HCT116 (cell line): ENCODE measurements at regions not wholly inside any gene's neighbourhood (a gene's known extent, or its start where the extent isn't known, plus 50 kb on each side); places are given as distances from the start of the nearest gene placed in this dataset.

ENCODE experiments used
- ATAC-seq: fragments of 200-7000 bp; cut with Tn5 transposase; 2 replicates; pipeline ENCODE4 v1.9.1; 2020; ENCODE audit warnings: mild to moderate bottlenecking, moderate library complexity
- BruUV-seq: library from RNA; stranded (reverse); fragments of 400-500 nt; replicated peaks from 2 replicates; lab custom pipeline; 2021; lab: Mats Ljungman, UMichigan
- CTCF ChIA-PET: fragments of 300-600 bp; sonication (Branson Sonifier 250); formaldehyde crosslinking; loops from one replicate; lab custom pipeline; 2021; ENCODE audit warnings: antibody characterized with exemption; lab: Charles Lee
- POLR2A ChIA-PET: fragments of 300-600, 350-600 bp; sonication (Branson Sonifier 250); formaldehyde crosslinking; loops from one replicate; lab custom pipeline; 2021; ENCODE audit warnings: antibody characterized with exemption; lab: Charles Lee
- RAD21 ChIA-PET, 2 experiments: fragments of 300-600 bp; sonication (Branson Sonifier 250); formaldehyde crosslinking; loops; one replicate each; lab custom pipeline; 2023; ENCODE audit warnings: low total read pairs in 2 of 2; ENCODE audit not compliant: uncharacterized antibody in 2 of 2, unreplicated experiment in 2 of 2, low non-redundant PET in 1 of 2; lab: Charles Lee
- DNase-seq: peaks from one replicate; pipeline ENCODE4 v3.0.0-alpha.2; 2010; ENCODE audit warnings: low read depth, low spot score
- H2AFZ ChIP-seq: fragments of 200-600 bp; shearing (Covaris generic), sonication (generic); 2 replicates; pipeline ENCODE4 v1.6.1; 2017; ENCODE audit warnings: low read depth, mixed run types, mixed read lengths, antibody characterized with exemption, low read length; ENCODE audit not compliant: poor library complexity, severe bottlenecking
- H3K27ac ChIP-seq: 2 replicates; pipeline ENCODE4 v1.5.1; 2012; ENCODE audit warnings: low read depth, low read length
- H3K27me3 ChIP-seq: fragments of 200-600 bp; sonication (generic); 2 replicates; pipeline ENCODE4 v1.6.1; 2016; ENCODE audit warnings: mixed run types, low read length, mixed read lengths; ENCODE audit not compliant: insufficient read depth
- H3K36me3 ChIP-seq, 2 experiments: fragments of 200-500 bp in 1 of 2; fragments of 200-600 bp in 1 of 2; sonication (Bioruptor generic) in 1 of 2; sonication (generic) in 1 of 2; 2 replicates each; pipeline versions ENCODE4 v1.5.1 to v1.6.1; 2014 to 2016; ENCODE audit warnings: low read length in 2 of 2, inconsistent platforms in 1 of 2, mixed read lengths in 1 of 2, mixed run types in 1 of 2; ENCODE audit not compliant: insufficient read depth in 2 of 2, control insufficient read depth in 1 of 2
- H3K4me1 ChIP-seq, 2 experiments: fragments of 200-600 bp in 1 of 2; sonication (generic) in 1 of 2; 2 replicates each; pipeline versions ENCODE4 v1.5.1 to v1.6.1; 2012 to 2017; ENCODE audit warnings: low read length in 2 of 2, inconsistent platforms in 1 of 2, mild to moderate bottlenecking in 1 of 2, mixed read lengths in 1 of 2, mixed run types in 1 of 2, moderate library complexity in 1 of 2; ENCODE audit not compliant: insufficient read depth in 2 of 2, control insufficient read depth in 1 of 2
- H3K4me2 ChIP-seq: fragments of 200-600 bp; sonication (generic); 2 replicates; pipeline ENCODE4 v1.6.1; 2017; ENCODE audit warnings: mixed run types, low read length, mixed read lengths
- H3K4me3 ChIP-seq, 2 experiments: fragments of 200-600 bp in 1 of 2; sonication (generic) in 1 of 2; replicated peaks in 1 of 2; 2 replicates each; pipeline ENCODE4 v1.5.1; 2011 to 2016; ENCODE audit warnings: low read length in 2 of 2, control low read depth in 1 of 2, low read depth in 1 of 2, mild to moderate bottlenecking in 1 of 2, mixed read lengths in 1 of 2, mixed run types in 1 of 2
- H3K79me2 ChIP-seq: fragments of 200-600 bp; sonication (generic); 2 replicates; pipeline ENCODE4 v1.6.1; 2017; ENCODE audit warnings: mild to moderate bottlenecking, mixed run types, low read length, moderate library complexity, mixed read lengths; ENCODE audit not compliant: insufficient read depth
- H3K9ac ChIP-seq: fragments of 200-600 bp; sonication (generic); 2 replicates; pipeline ENCODE4 v1.6.1; 2016; ENCODE audit warnings: low read length, mixed read lengths
- H3K9me2 ChIP-seq: fragments of 200-600 bp; sonication (generic), shearing (Covaris generic); 2 replicates; pipeline ENCODE4 v1.6.1; 2017; ENCODE audit warnings: mixed run types, mild to moderate bottlenecking, moderate library complexity; ENCODE audit not compliant: insufficient read depth
- H3K9me3 ChIP-seq, 2 experiments: fragments of 200-500 bp in 1 of 2; fragments of 200-600 bp in 1 of 2; sonication (Bioruptor generic) in 1 of 2; sonication (generic) in 1 of 2; 2 replicates each; pipeline ENCODE4 v1.6.1; 2014 to 2017; ENCODE audit warnings: low read length in 2 of 2, mixed read lengths in 2 of 2, inconsistent platforms in 1 of 2, low read depth in 1 of 2, mild to moderate bottlenecking in 1 of 2, mixed run types in 1 of 2, moderate library complexity in 1 of 2; ENCODE audit not compliant: control insufficient read depth in 1 of 2, insufficient read depth in 1 of 2
- H4K20me1 ChIP-seq: fragments of 200-600 bp; sonication (generic), shearing (Covaris generic); 2 replicates; pipeline ENCODE4 v1.6.1; 2017; ENCODE audit warnings: mixed run types, mild to moderate bottlenecking, moderate library complexity; ENCODE audit not compliant: insufficient read depth
- EGR1 ChIP-seq: IDR thresholded peaks from 2 replicates; pipeline ENCODE4 v1.6.1; 2012; ENCODE audit warnings: low read depth
- ELF1 ChIP-seq: IDR thresholded peaks from 2 replicates; pipeline ENCODE4 v1.6.1; 2012; ENCODE audit warnings: low read depth, borderline replicate concordance
- EZH2 ChIP-seq: fragments of 200-600 bp; sonication (generic); IDR thresholded peaks from 2 replicates; pipeline ENCODE4 v1.6.1; 2017; ENCODE audit warnings: antibody characterized with exemption, mixed run types
- EZH2phosphoT487 ChIP-seq: fragments of 200-600 bp; IDR thresholded peaks from 2 replicates; pipeline ENCODE4 v1.6.1; 2018; ENCODE audit warnings: antibody characterized with exemption, borderline replicate concordance
- JUND ChIP-seq: IDR thresholded peaks from 2 replicates; pipeline ENCODE4 v1.6.1; 2012
- POLR2A ChIP-seq: IDR thresholded peaks from 2 replicates; pipeline ENCODE4 v1.7.0; 2011; ENCODE audit warnings: borderline replicate concordance; ENCODE audit not compliant: insufficient read depth, insufficient read length; ENCODE audit errors: extremely low read depth
- SIN3A ChIP-seq: IDR thresholded peaks from 2 replicates; pipeline ENCODE4 v1.6.1; 2012; ENCODE audit warnings: low read depth
- SP1 ChIP-seq: IDR thresholded peaks from 2 replicates; pipeline ENCODE4 v1.6.1; 2012; ENCODE audit warnings: low read depth
- YY1 ChIP-seq: IDR thresholded peaks from 2 replicates; pipeline ENCODE4 v1.6.1; 2011; ENCODE audit warnings: low read length, low read depth, moderate library complexity, mild to moderate bottlenecking; ENCODE audit not compliant: insufficient replicate concordance; ENCODE audit errors: extremely low read depth
- intact Hi-C: fragments of 100-400 bp; cut with micrococcal nuclease; formaldehyde crosslinking; loops from 2 replicates; pipeline ENCODE4 v1.10.0; 2022
- TF ChIP-seq, protein P1 (sequence below): IDR thresholded peaks from 2 replicates; pipeline ENCODE4 v1.6.1; 2012; ENCODE audit warnings: low read depth
- TF ChIP-seq, protein P2 (sequence below): IDR thresholded peaks from 2 replicates; pipeline ENCODE4 v1.6.1; 2012
- TF ChIP-seq, protein P3 (sequence below), 3 experiments: fragments of 200-600 bp in 1 of 3; sonication (generic) in 1 of 3; IDR thresholded peaks in 2 of 3; conservative IDR thresholded peaks in 1 of 3; 2 replicates each; pipeline ENCODE4 v1.5.1; 2012 to 2017; ENCODE audit warnings: low read depth in 2 of 3, low read length in 2 of 3, antibody characterized with exemption in 1 of 3, borderline replicate concordance in 1 of 3, control low read depth in 1 of 3, mild to moderate bottlenecking in 1 of 3, mixed read lengths in 1 of 3, mixed run types in 1 of 3, moderate library complexity in 1 of 3; ENCODE audit not compliant: insufficient read depth in 1 of 3

DNA sequence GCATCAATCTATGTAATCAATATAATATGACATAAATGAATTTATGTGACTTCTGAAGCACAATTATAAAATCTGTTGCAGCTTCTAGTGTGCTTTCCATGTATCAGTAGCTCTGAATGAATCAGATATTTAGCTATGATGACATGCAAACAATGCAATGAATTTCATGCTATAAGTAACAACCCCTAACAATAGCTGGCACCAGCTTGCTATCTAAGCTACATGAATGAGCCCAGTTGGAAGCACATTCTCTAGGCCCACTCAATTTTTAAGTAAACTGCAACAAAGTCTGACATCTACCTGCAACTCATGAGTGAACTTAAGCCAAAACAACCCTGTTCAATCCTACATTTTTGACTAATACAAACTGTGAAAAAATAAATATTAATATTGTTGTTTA lies 507.3 kb upstream of the ROBO1 start:
- H3K9ac ChIP-seq: no peak overlapping the region
- RAD21 ChIA-PET: no interaction called here
- no peaks in the 10 kb centered on the region for H3K36me3 ChIP-seq
- no peaks in the 10 kb centered on the region for H3K79me2 ChIP-seq
- H3K9me2 ChIP-seq: no peaks in the 10 kb centered on the region
- H3K4me3 ChIP-seq: no peak overlapping the region
- TF ChIP-seq YY1 (no peak), EZH2 (no peak), JUND (no peak), EZH2phosphoT487 (no peak), POLR2A (no peak), SP1 (no peak), SIN3A (no peak), ELF1 (no peak), EGR1 (no peak)
- TF ChIP-seq, protein P1, sequence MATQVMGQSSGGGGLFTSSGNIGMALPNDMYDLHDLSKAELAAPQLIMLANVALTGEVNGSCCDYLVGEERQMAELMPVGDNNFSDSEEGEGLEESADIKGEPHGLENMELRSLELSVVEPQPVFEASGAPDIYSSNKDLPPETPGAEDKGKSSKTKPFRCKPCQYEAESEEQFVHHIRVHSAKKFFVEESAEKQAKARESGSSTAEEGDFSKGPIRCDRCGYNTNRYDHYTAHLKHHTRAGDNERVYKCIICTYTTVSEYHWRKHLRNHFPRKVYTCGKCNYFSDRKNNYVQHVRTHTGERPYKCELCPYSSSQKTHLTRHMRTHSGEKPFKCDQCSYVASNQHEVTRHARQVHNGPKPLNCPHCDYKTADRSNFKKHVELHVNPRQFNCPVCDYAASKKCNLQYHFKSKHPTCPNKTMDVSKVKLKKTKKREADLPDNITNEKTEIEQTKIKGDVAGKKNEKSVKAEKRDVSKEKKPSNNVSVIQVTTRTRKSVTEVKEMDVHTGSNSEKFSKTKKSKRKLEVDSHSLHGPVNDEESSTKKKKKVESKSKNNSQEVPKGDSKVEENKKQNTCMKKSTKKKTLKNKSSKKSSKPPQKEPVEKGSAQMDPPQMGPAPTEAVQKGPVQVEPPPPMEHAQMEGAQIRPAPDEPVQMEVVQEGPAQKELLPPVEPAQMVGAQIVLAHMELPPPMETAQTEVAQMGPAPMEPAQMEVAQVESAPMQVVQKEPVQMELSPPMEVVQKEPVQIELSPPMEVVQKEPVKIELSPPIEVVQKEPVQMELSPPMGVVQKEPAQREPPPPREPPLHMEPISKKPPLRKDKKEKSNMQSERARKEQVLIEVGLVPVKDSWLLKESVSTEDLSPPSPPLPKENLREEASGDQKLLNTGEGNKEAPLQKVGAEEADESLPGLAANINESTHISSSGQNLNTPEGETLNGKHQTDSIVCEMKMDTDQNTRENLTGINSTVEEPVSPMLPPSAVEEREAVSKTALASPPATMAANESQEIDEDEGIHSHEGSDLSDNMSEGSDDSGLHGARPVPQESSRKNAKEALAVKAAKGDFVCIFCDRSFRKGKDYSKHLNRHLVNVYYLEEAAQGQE: no peak
- TF ChIP-seq, protein P2, sequence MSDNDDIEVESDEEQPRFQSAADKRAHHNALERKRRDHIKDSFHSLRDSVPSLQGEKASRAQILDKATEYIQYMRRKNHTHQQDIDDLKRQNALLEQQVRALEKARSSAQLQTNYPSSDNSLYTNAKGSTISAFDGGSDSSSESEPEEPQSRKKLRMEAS: no peak
- TF ChIP-seq, protein P3, sequence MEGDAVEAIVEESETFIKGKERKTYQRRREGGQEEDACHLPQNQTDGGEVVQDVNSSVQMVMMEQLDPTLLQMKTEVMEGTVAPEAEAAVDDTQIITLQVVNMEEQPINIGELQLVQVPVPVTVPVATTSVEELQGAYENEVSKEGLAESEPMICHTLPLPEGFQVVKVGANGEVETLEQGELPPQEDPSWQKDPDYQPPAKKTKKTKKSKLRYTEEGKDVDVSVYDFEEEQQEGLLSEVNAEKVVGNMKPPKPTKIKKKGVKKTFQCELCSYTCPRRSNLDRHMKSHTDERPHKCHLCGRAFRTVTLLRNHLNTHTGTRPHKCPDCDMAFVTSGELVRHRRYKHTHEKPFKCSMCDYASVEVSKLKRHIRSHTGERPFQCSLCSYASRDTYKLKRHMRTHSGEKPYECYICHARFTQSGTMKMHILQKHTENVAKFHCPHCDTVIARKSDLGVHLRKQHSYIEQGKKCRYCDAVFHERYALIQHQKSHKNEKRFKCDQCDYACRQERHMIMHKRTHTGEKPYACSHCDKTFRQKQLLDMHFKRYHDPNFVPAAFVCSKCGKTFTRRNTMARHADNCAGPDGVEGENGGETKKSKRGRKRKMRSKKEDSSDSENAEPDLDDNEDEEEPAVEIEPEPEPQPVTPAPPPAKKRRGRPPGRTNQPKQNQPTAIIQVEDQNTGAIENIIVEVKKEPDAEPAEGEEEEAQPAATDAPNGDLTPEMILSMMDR (IDR thresholded peaks at IDR 0.05 in 2 of 3, conservative IDR thresholded peaks at IDR 0.05 in 1 of 3; ENCODE audit: borderline replicate concordance in 1 of 3, insufficient read depth in 1 of 3, low read depth in 2 of 3, low read length in 2 of 3): no peak
- TF ChIP-seq, all 23 proteins: peak for 0
- no peaks in the 10 kb centered on the region for H4K20me1 ChIP-seq
- H3K4me1 ChIP-seq: no peaks in the 10 kb centered on the region
- DNase-seq (no peak), ATAC-seq (no peak)
- ChIA-PET CTCF (no interaction called here), POLR2A (no interaction called here)
- peaks cover 9 to 12% of the 10 kb centered on the region in 2 experiments; a peak in 3 of 4 replicates for H3K9me3 ChIP-seq
- intact Hi-C loops: no loop called here
- H3K27ac ChIP-seq: no peak overlapping the region
- H2AFZ ChIP-seq: no peak overlapping the region
- no TSS peak for BruUV-seq
- no peak overlapping the region for H3K4me2 ChIP-seq
- H3K27me3 ChIP-seq: no peaks in the 10 kb centered on the region
